ENCODE measurements at regions not wholly inside any gene's neighbourhood (a gene's known extent, or its start where the extent isn't known, plus 50 kb on each side); places are given as distances from the start of the nearest gene placed in this dataset.

DNA sequence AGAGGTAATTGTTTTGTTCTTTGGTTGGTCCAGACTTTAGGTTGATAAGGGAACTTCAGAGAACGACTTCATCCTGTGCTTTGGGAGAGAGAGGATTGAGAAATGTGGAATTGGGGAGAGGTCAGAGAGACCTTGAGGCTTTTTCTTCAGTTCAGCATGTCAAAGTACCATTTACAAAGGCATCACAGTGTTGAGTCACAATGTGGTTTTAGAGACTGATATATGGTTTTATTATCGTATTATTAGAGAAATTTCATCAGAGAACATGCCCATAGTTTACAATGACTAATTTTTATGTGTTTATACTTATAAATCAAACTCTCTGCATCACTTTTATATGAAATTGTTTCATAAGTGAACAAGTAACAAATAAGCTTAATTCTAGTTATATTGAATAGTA lies 626.6 kb downstream of the DSC3 start:
- CTCF ChIA-PET, result no interaction called here
- Histone ChIP-seq H3K9ac (ENCODE audit: low read length) (no peak overlapping the region), H3K27me3 (replicated peaks in 1 of 4; ENCODE audit: control extremely low read depth in 1 of 4, control insufficient read depth in 3 of 4, insufficient read depth in 4 of 4, low read length in 3 of 4) (no peaks in the 10 kb centered on the region), H2AFZ (ENCODE audit: insufficient read depth, low read depth, low read length, poor library complexity, severe bottlenecking) (no peak overlapping the region), H3K9me3 (ENCODE audit: control extremely low read depth in 1 of 3, control insufficient read depth in 2 of 3, insufficient read depth in 1 of 3, low read length in 2 of 3) (peaks cover 0 to 7% (median 0%) of the 10 kb centered on the region in 3 donors), H3K36me3 (replicated peaks in 1 of 2; ENCODE audit: control extremely low read depth in 1 of 2, control insufficient read depth in 1 of 2, extremely low read depth in 1 of 2, insufficient read depth in 2 of 2, low read length in 1 of 2) (no peaks in the 10 kb centered on the region), H3K27ac (ENCODE audit: low read length in 2 of 2) (no peak overlapping the region), H3K4me2 (replicated peaks; ENCODE audit: low read depth, low read length, poor library complexity, severe bottlenecking) (no peak overlapping the region), H4K20me1 (ENCODE audit: control insufficient read depth, insufficient read depth, low read length, poor library complexity, severe bottlenecking) (no peaks in the 10 kb centered on the region), H3K79me2 (ENCODE audit: control insufficient read depth, insufficient read depth, low read length) (no peaks in the 10 kb centered on the region), H3K4me1 (ENCODE audit: control insufficient read depth in 2 of 2, insufficient read depth in 2 of 2, low read length in 2 of 2) (no peaks in the 10 kb centered on the region), H3K4me3 (ENCODE audit: control extremely low read depth in 1 of 5, extremely low read depth in 1 of 5, insufficient read depth in 1 of 5, low read depth in 2 of 5, low read length in 4 of 5) (no peak overlapping the region)
- Mint-ChIP-seq H3K4me1 (no peaks in the 10 kb centered on the region), H3K27me3 (no peaks in the 10 kb centered on the region), H3K4me3 (no peak overlapping the region), H3K27ac (no peak overlapping the region), H3K9me3 (ENCODE audit: insufficient read depth) (peaks cover 9% of the 10 kb centered on the region)
- DNase-seq (no peak), ATAC-seq (ENCODE audit: low read depth) (no peak)
- intact Hi-C loops (cut with micrococcal nuclease), result no loop called here
- POLR2A ChIA-PET, result no interaction called here
- 40% methylated on average over 1 of the region's 2 CpGs for WGBS (ENCODE audit: insufficient coverage)
- TF ChIP-seq EZH2 (IDR thresholded peaks at IDR 0.05; ENCODE audit: borderline replicate concordance, insufficient read depth, low read depth, low read length, poor library complexity, severe bottlenecking), result no peak
- TF ChIP-seq, protein P1, sequence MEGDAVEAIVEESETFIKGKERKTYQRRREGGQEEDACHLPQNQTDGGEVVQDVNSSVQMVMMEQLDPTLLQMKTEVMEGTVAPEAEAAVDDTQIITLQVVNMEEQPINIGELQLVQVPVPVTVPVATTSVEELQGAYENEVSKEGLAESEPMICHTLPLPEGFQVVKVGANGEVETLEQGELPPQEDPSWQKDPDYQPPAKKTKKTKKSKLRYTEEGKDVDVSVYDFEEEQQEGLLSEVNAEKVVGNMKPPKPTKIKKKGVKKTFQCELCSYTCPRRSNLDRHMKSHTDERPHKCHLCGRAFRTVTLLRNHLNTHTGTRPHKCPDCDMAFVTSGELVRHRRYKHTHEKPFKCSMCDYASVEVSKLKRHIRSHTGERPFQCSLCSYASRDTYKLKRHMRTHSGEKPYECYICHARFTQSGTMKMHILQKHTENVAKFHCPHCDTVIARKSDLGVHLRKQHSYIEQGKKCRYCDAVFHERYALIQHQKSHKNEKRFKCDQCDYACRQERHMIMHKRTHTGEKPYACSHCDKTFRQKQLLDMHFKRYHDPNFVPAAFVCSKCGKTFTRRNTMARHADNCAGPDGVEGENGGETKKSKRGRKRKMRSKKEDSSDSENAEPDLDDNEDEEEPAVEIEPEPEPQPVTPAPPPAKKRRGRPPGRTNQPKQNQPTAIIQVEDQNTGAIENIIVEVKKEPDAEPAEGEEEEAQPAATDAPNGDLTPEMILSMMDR (IDR thresholded peaks at IDR 0.05), result no peak

DNA sequence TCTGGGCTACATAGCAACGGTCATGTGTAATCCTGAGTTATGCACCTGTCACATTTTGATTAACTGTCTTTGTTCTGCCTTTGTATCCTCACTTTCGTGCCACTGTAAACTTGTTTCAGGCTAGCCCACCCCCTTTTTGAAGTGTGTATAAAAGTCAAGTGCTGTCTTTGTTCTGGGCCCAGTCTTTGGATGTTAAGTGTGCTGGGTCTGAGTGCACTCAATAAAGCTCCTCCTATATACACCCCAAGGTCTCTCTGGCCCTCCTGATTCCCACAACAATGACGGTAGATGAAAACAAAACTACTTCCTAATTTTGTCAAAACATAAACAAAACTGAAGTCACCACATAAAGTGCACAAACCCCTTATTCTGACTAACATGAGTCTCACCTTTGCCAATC lies 633.4 kb downstream of the DSC3 start:
- no peaks in the 10 kb centered on the region for H3K79me2 ChIP-seq (ENCODE audit: control insufficient read depth, insufficient read depth, low read length)
- H3K9me3 Mint-ChIP-seq (ENCODE audit: insufficient read depth), result peaks cover 8% of the 10 kb centered on the region
- H3K4me1 ChIP-seq (ENCODE audit: control insufficient read depth in 2 of 2, insufficient read depth in 2 of 2, low read length in 2 of 2), result no peaks in the 10 kb centered on the region
- no peaks in the 10 kb centered on the region for H3K4me1 Mint-ChIP-seq
- H3K27me3 Mint-ChIP-seq, result no peaks in the 10 kb centered on the region
- WGBS (ENCODE audit: insufficient coverage), result 87% methylated on average over 2 of the region's 3 CpGs
- DNase-seq (no peak), ATAC-seq (ENCODE audit: low read depth) (no peak)
- no peak overlapping the region for H3K4me3 ChIP-seq (ENCODE audit: control extremely low read depth in 1 of 5, extremely low read depth in 1 of 5, insufficient read depth in 1 of 5, low read depth in 2 of 5, low read length in 4 of 5)
- POLR2A ChIA-PET, result no interaction called here
- TF ChIP-seq, protein P1 (IDR thresholded peaks at IDR 0.05), result no peak
- TF ChIP-seq EZH2 (IDR thresholded peaks at IDR 0.05; ENCODE audit: borderline replicate concordance, insufficient read depth, low read depth, low read length, poor library complexity, severe bottlenecking), result no peak
- CTCF ChIA-PET, result no interaction called here
- no peak overlapping the region for H2AFZ ChIP-seq (ENCODE audit: insufficient read depth, low read depth, low read length, poor library complexity, severe bottlenecking)
- H3K4me2 ChIP-seq (replicated peaks; ENCODE audit: low read depth, low read length, poor library complexity, severe bottlenecking), result no peak overlapping the region
- no peak overlapping the region for H3K27ac ChIP-seq (ENCODE audit: low read length in 2 of 2)
- H3K27ac Mint-ChIP-seq, result no peak overlapping the region
- no peaks in the 10 kb centered on the region for H4K20me1 ChIP-seq (ENCODE audit: control insufficient read depth, insufficient read depth, low read length, poor library complexity, severe bottlenecking)
- intact Hi-C loops (cut with micrococcal nuclease), result no loop called here
- no peaks in the 10 kb centered on the region for H3K36me3 ChIP-seq (replicated peaks in 1 of 2; ENCODE audit: control extremely low read depth in 1 of 2, control insufficient read depth in 1 of 2, extremely low read depth in 1 of 2, insufficient read depth in 2 of 2, low read length in 1 of 2)
- H3K27me3 ChIP-seq (replicated peaks in 1 of 4; ENCODE audit: control extremely low read depth in 1 of 4, control insufficient read depth in 3 of 4, insufficient read depth in 4 of 4, low read length in 3 of 4), result no peaks in the 10 kb centered on the region
- H3K4me3 Mint-ChIP-seq, result no peak overlapping the region
- H3K9ac ChIP-seq (ENCODE audit: low read length), result no peak overlapping the region
- H3K9me3 ChIP-seq (ENCODE audit: control extremely low read depth in 1 of 3, control insufficient read depth in 2 of 3, insufficient read depth in 1 of 3, low read length in 2 of 3), result peaks cover 0 to 3% (median 0%) of the 10 kb centered on the region in 3 donors

Data from B cell (primary cell).